A673 (cell line): ENCODE measurements at regions not wholly inside any gene's neighbourhood (a gene's known extent, or its start where the extent isn't known, plus 50 kb on each side); places are given as distances from the start of the nearest gene placed in this dataset.

Source experiments
- BruUV-seq: library from RNA; stranded (reverse); fragments of 400-500 nt; replicated peaks from 2 replicates; lab custom pipeline; 2021; lab: Mats Ljungman, UMichigan
- CTCF ChIA-PET: fragments of 300-600 bp; sonication (Branson Sonifier 250); formaldehyde crosslinking; loops from one replicate; lab custom pipeline; 2022; ENCODE audit warnings: antibody characterized with exemption; lab: Charles Lee
- POLR2A ChIA-PET: fragments of 300-600 bp; sonication (Branson Sonifier 250); formaldehyde crosslinking; loops from one replicate; lab custom pipeline; 2022; ENCODE audit warnings: antibody characterized with exemption; ENCODE audit not compliant: low non-redundant PET; lab: Charles Lee
- DNase-seq: peaks from one replicate; pipeline ENCODE4 v3.0.0-alpha.2; 2015; ENCODE audit warnings: low spot score
- H3K27ac ChIP-seq: fragments of 200-600 bp; sonication (generic); 2 replicates; pipeline ENCODE4 v1.5.1; 2016; ENCODE audit warnings: mixed run types, low read depth, mild to moderate bottlenecking, mixed read lengths, antibody characterized with exemption, low read length; ENCODE audit not compliant: poor library complexity, severe bottlenecking
- H3K27me3 ChIP-seq: fragments of 200-600 bp; sonication (generic); replicated peaks from 2 replicates; pipeline ENCODE4 v1.6.1; 2017; ENCODE audit warnings: mixed run types, low read depth, mild to moderate bottlenecking, mixed read lengths, antibody characterized with exemption, low read length; ENCODE audit not compliant: insufficient read depth, poor library complexity
- H3K36me3 ChIP-seq: fragments of 200-600 bp; sonication (generic); 2 replicates; pipeline ENCODE4 v1.6.1; 2016; ENCODE audit warnings: mixed run types, mild to moderate bottlenecking, mixed read lengths, antibody characterized with exemption, low read length; ENCODE audit not compliant: insufficient read depth, poor library complexity, severe bottlenecking
- H3K4me1 ChIP-seq: fragments of 200-600 bp; sonication (generic); 2 replicates; pipeline ENCODE4 v1.6.1; 2017; ENCODE audit warnings: mixed run types, mild to moderate bottlenecking, mixed read lengths, antibody characterized with exemption, low read length; ENCODE audit not compliant: insufficient read depth, poor library complexity, severe bottlenecking
- H3K4me3 ChIP-seq: fragments of 200-600 bp; sonication (generic); 2 replicates; pipeline ENCODE4 v1.5.1; 2016; ENCODE audit warnings: low read depth, mixed run types, mild to moderate bottlenecking, mixed read lengths, low read length; ENCODE audit not compliant: poor library complexity, severe bottlenecking
- H3K9me3 ChIP-seq: fragments of 200-600 bp; sonication (generic); 2 replicates; pipeline ENCODE4 v1.6.1; 2016; ENCODE audit warnings: mixed run types, low read depth, mild to moderate bottlenecking, mixed read lengths, antibody characterized with exemption, low read length; ENCODE audit not compliant: poor library complexity, severe bottlenecking
- CTCF ChIP-seq: fragments of 300-800, 200-600 bp; sonication (generic); conservative IDR thresholded peaks from 2 replicates; pipeline ENCODE4 v1.5.1; 2017; ENCODE audit warnings: low read depth, mild to moderate bottlenecking, antibody characterized with exemption, low read length, moderate library complexity, mixed read lengths
- EZH2 ChIP-seq: fragments of 200-600 bp; sonication (generic); IDR thresholded peaks from 2 replicates; pipeline ENCODE4 v1.6.1; 2017; ENCODE audit warnings: borderline replicate concordance, low read depth, mild to moderate bottlenecking, mixed read lengths, antibody characterized with exemption, low read length; ENCODE audit not compliant: poor library complexity, severe bottlenecking
- intact Hi-C: fragments of 100-400 bp; cut with micrococcal nuclease; formaldehyde crosslinking; loops from one replicate; pipeline ENCODE4 v1.10.0; 2022; ENCODE audit not compliant: unreplicated experiment

GRCh38 chr11:122488892-122489706 is 166.4 kb upstream of the UBASH3B start:
- BruUV-seq = no TSS peak
- Histone ChIP-seq H3K9me3 (no peaks in the 10 kb centered on the region), H3K27me3 (no peaks in the 10 kb centered on the region), H3K36me3 (no peaks in the 10 kb centered on the region), H3K27ac (no peak overlapping the region), H3K4me1 (peaks cover 10% of the 10 kb centered on the region), H3K4me3 (no peak overlapping the region)
- ChIA-PET POLR2A (interaction anchor here (0.7 kb wide), 1 partner anchor 170 kb away, joined by 3 read pairs; no protein-coding TSS in a partner anchor), CTCF (interaction anchor here (0.5 kb wide), 1 partner anchor 86 kb away, joined by 4 read pairs; no protein-coding TSS in a partner anchor)
- no peak for DNase-seq
- intact Hi-C loops = no loop called here
- no peak for TF ChIP-seq EZH2
- no peak for TF ChIP-seq CTCF

DNA sequence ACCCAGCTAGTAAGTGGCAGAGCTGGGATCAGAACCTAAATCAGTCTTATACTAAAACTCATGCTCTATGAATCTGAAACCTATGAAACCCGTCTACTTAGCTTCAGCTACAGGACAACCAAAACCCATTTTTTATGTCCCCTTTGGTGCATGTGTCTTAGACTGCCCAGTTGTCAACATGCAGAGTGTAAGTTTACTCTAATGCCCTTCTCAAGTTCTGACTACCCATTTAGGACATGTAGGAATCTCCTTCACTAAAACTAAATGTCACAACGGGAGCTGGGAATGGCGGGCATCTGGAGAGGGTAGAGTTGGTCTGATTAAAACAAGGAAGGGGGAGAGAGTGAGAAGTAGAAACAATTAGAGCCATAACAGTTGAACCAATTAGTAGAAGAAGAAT is 167.9 kb upstream of the UBASH3B start:
- intact Hi-C loops = no loop called here
- no peak for TF ChIP-seq EZH2
- no peak for TF ChIP-seq CTCF

DNA sequence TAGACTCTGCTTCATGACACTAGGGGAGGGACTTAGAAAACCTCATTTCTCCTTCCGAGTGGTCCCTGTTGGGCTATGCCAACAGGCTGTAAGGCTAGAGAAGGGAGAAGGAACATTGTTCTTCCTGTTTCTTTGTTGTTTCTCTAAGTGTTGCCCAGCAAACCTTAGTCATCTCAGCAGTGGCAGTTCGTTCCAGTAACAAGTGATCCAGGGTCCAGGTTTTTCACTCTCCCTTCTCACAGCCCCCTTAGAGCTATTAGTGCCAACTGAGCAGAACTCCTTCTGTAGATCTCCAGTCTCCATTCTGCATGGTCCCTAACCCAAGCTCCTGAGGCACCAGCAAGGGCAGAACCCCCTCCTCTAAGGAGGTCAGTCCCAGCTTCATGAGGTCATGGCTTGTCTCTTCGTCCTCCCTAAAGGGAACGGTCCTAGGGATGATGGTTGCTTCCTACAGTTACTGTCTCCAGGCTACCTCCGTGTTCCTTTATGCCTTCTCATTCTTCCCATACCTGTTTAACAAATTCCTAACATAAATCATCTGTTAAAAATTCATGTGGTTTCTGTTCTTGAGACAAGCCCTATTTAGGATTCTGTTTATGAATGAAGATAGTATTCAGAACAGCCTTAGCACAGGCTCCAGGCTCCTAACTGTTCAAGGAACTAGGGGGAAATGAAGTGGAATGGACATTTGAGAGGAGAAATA is 168.6 kb upstream of the UBASH3B start:
- BruUV-seq = no TSS peak
- H3K27ac ChIP-seq = no peak overlapping the region
- H3K4me3 ChIP-seq = no peak overlapping the region
- no peaks in the 10 kb centered on the region for H3K36me3 ChIP-seq
- peak; percentile 62 for DNase-seq
- ChIA-PET CTCF (no interaction called here), POLR2A (no interaction called here)
- intact Hi-C loops = no loop called here
- H3K27me3 ChIP-seq = no peaks in the 10 kb centered on the region
- no peak for TF ChIP-seq EZH2
- no peak for TF ChIP-seq CTCF
- H3K9me3 ChIP-seq = peaks cover 3% of the 10 kb centered on the region
- H3K4me1 ChIP-seq = peaks cover 10% of the 10 kb centered on the region

More for the DNA sequence above, 167.9 kb upstream of the UBASH3B start:
- ChIA-PET CTCF (no interaction called here), POLR2A (no interaction called here)
- H3K9me3 ChIP-seq = peaks cover 3% of the 10 kb centered on the region
- no peaks in the 10 kb centered on the region for H3K27me3 ChIP-seq
- no TSS peak for BruUV-seq
- no peak overlapping the region for H3K4me3 ChIP-seq
- no peak overlapping the region for H3K27ac ChIP-seq
- peaks cover 10% of the 10 kb centered on the region for H3K4me1 ChIP-seq
- DNase-seq = no peak
- H3K36me3 ChIP-seq = no peaks in the 10 kb centered on the region
